GM21737 (cell line): ENCODE measurements at regions not wholly inside any gene's neighbourhood (a gene's known extent, or its start where the extent isn't known, plus 50 kb on each side); places are given as distances from the start of the nearest gene placed in this dataset.

Experiments
- ATAC-seq: cut with Tn5 transposase; IDR thresholded peaks from one replicate; pipeline ENCODE4 v1.9.1; 2021; ENCODE audit warnings: mild to moderate bottlenecking, moderate library complexity; ENCODE audit not compliant: unreplicated experiment

DNA sequence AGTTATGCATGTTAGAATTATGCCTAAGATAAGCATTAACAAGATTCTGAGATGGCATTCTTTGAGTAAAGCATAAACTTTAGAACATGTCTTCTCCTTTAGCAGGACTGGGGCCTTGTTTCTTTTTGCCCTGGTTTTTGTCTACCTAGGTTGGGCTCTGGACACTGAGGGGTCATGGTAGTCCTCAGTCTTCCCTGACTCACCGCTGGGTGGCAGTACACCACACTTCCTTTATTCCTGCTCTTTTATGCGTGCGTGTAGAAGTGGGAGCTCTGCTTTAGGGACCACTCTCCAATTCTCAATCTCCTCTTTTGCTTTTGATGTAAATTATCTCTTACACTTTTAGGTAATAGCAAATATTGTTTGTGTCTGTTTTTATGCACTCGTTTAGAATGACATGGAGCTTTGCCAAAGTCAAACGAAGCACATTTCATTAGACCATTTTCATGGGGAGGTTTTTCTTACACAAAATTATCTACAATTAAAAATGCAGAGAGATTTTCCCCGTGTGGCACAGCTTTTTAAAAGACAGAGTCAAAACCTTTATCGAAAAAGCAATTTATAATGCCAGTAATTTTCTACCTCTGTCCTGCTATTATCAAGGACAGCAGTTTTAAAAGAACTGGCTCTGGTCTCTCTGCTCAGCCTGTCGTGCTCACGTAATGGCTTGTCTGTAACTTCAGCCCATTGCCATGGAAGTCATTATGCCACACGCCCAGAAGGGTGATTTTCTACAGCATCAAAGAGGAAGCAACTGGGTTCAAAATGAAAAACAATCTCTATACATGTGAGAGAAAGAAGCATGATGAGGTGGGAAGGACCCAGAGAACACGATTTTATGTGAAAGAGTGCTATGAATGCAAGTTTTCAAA, 413.9 kb downstream of the COG6 start:
- no peak for ATAC-seq

GRCh38 chr13:40070357-40070756, 414.9 kb downstream of the COG6 start:
- ATAC-seq = no peak

GRCh38 chr13:40072663-40073120, 417.2 kb downstream of the COG6 start:
- ATAC-seq = no peak

- ATAC-seq = no peak
These were observed 418.9 kb downstream of the COG6 start for GRCh38 chr13:40074338-40074737.

DNA sequence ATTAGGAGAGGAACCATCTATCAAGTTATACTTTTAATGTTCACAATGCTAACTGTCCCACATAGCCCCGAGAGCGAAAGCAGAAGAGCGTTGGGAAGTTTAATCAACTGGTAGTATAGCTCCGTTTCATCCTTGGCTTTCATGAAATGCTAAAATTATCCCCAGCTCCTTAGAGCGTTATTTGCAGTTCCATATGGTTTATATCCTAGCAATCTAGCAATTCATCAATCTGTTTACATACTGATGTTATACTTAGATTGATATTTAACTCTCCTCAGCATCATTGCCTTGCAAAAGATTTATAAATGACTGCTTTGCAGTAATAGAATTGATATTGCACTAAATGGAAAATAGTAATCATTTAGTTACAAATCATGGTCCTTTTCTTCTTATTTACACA, 419.8 kb downstream of the COG6 start:
- ATAC-seq = no peak

DNA sequence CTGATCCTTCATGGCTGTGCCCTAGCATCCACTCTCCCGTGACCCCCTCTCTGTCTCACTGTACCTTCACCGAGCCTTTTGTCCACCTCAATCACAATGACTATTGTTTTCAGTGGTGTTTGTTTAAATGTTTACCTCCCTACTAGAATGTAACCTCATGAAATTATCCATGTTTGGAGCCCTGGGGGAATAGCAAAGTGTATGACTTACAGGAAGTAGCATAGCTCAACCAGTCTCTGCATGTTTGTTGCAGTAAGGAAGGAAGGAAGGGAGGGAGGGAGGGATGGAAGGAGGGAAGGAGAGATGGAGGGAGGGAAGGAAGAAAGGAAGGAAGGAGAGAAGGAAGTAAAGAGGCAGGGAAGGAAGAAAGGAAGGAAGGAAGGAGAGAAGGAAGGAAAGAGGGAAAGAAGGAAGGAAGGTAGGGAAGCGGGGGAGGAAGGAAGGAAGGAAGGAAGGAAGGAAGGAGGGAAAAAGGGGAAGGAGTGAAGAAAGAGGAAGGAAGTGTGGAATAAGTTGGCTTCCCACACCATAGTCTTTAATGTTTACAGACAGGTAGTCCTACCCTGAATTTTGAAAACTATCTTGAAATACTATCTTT, 421.4 kb downstream of the COG6 start:
- ATAC-seq = no peak

GRCh38 chr13:40077396-40078027, 422.1 kb downstream of the COG6 start:
- ATAC-seq = no peak

DNA sequence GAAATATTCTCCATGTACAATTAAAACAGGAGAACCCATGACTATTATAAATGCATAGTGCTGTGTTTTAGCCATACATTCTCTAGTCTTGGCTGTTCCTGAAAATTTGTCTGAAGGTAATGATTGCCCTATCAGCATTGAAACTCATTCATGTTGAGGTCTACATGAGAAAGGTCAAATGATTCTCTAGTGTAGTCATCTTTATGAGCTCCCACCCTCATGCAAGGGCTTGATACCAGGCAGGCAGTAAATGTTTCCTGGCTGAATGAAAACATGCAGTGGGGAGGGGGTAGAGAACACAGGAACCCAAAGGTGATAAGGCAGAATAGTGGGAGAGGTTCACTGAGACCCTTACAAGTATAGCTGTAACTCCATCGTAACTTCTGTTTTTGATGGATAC, 424.3 kb downstream of the COG6 start:
- no peak for ATAC-seq

DNA sequence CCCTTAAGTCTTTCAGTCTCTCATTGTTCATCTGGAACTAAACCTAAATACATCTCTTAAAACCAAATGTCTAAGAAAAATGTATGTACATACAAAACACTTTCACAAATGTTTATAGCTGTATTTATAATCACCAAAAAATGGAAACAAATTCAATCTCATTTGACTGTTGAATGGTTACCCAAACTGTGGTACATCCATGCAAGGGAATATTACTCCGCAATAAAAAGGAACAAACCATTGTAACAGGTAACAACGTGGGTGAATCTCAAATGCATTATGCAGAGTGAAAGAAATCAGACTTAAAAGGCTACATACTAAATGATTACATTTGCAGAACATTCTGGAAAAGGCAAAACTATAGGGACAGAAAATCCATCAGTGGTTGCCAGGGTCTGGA, 425.2 kb downstream of the COG6 start:
- ATAC-seq = no peak

GRCh38 chr13:40082639-40083038, 427.2 kb downstream of the COG6 start:
- no peak for ATAC-seq

DNA sequence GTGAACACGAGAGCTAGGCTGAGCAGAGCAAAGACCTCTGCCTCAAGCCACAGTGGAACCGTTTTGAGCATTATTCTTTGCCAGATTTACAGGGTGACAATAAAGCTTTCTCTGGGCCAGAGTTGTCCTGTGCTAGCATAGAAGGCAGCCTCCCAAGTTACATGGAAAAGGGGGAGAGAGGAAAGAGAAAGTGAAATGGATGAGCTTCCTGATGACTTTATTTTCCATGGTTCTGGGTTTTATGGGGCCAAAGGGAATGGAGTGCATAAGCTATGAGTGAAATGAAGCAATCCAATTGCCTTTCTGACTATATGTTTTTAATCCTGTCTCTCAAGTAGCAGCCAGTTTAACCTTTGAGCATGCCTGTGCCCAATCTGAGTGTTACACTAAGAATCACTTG, 428.4 kb downstream of the COG6 start:
- no peak for ATAC-seq

DNA sequence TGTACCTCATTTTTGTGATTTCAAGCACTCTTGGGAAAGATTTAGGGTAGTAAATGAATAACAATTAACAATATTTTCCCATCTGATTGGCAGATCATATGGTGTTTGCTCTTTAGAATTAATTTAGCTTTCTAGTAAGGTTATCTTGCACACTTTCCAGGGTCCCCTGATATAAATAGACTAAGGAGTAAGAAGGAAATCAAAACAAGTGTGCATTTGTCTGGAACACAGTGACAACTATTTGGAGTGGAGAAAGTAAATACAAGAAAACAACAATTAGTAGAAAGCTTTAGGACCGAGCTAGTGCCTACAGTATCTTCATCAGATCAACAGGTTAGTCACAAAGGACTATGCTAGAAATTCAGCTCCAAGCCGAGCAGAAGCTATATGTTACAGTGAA, 429.5 kb downstream of the COG6 start:
- ATAC-seq = no peak

GRCh38 chr13:40087091-40088002, 431.9 kb downstream of the COG6 start:
- ATAC-seq = no peak

DNA sequence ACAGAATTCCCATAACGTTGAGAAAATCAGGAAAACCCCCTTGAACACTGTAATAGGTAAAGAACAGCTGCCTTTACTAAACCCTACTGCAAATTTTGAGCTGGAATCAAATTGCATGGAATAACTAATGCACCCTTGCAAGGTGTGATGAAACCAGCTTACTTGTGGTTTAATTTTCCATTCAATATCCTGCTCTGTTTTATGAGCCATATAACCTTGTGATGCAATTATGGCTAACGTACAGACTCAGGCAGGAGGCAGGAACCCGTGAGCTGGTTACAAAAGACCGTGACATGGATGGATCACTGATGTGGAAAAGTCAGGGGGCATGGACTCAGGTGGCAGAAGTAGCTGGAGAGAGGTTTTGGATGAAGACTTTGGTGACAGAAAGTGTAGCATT, 438.6 kb downstream of the COG6 start:
- ATAC-seq = no peak

DNA sequence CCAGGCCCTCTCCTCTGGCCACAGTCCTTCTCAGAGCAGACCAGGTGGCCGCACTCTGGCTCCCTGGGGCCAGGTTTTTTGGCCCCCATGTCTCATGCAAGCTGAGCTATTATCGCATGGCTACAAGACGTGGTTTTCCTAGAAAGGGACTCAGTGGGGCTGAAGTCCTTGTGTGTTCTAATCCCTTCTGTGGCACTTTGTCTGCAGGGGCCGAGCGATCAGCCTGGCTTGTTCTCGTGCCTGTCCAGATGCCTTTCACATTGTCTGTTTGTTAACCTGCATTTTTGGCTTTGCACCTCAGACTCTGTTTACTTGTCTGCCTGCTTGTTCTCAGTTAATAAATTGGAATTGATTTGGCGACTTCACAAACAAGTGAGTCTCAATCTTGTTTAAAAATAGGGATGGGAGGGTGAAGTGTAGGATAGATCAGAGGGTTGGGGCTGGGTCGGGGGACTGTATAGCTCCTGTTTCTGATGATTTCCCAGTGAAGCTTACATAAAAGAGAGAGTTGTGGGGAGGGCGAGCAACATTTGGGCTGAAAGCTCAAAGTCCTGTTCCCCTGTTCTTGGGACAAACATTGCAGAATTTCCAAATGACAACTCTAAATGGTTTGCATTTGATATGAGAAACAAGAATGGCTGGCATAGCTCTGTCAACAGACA, 440.4 kb downstream of the COG6 start:
- no peak for ATAC-seq

GRCh38 chr13:40096357-40096901, 441.0 kb downstream of the COG6 start:
- ATAC-seq = no peak

- no peak for ATAC-seq
These were observed 442.8 kb downstream of the COG6 start for GRCh38 chr13:40098246-40098645.

DNA sequence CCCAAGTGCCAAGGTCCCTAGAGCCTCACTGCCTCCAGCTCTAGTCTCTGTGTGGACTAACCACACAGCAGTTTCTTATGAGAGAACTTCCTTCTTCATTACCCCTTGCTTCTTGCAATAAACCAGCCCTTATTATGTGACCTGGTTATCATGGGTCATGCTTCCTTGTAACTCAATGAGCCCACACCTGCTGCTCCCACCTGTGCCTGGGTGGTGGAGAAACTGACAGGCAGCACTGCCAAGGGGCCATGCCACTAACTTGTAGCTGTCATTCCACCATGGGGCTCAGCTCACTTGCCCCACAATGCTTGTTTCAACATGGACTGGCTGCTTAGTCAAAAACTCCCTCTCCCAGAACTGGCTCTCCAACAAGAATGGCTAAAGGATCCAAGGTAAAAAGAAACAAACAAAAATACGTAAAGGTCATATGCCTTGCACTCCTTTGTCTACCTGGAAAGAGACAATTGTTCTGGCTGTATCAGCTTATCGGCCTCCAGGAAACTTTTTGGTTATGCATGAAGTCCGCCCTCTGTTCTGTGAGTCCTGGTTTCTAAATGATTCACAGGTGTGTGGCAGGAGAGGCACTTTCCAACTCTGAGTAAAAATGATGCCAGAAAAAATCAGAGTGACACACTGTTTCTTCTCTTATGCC, 446.4 kb downstream of the COG6 start:
- peak; percentile 77 for ATAC-seq

DNA sequence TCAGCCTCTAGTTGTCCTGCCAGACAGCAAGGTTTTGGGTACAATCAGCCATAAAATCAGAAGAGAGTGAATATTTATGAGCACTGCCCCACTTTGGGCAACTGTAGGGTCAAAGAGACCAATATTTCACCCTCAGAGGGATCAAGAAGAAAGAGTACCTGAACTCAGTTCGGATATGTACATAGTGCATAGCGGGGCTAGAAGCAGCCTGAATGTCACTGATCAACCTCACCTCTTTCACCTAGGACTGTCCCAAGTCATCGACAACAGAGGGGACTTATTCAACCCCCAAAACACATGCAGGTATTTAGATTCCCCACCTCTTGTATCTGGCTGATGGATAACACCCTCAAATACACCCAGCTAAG, 446.9 kb downstream of the COG6 start:
- peak; percentile 16 for ATAC-seq

- no peak for ATAC-seq
These were observed 447.4 kb downstream of the COG6 start for GRCh38 chr13:40102854-40103253.
